ENCODE measurements at regions not wholly inside any gene's neighbourhood (a gene's known extent, or its start where the extent isn't known, plus 50 kb on each side); places are given as distances from the start of the nearest gene placed in this dataset.
A peak's percentile ranks its signal among the peaks of the same experiment; 100 is the strongest.
"Not testable (repeated sequence)": the region's sequence is repeated elsewhere in the genome, so short reads cannot be mapped to it uniquely, and the experiment has no call there.

DNA sequence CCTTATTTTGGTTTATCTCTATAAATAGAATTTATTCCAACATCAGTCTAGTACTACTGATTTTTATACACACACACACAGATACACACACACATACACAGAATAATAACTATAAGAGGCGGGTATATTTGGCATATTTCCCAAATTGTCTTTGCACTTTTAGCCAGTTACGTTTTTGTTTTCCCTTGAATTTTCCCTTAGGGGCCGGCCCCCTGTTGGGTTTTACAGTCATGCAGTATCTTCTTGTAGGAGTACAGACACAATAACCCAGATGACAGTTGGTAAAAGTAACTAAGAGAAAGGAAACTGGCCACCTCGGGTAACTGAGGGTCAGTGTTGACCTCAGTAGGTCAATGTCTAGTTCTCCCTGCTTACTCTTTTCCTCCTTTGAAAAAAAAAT is 50.9 kb downstream of the DISP1 start:
- DNase-seq: peak in 2 of 3 experiments; percentile 2 to 47

DNA sequence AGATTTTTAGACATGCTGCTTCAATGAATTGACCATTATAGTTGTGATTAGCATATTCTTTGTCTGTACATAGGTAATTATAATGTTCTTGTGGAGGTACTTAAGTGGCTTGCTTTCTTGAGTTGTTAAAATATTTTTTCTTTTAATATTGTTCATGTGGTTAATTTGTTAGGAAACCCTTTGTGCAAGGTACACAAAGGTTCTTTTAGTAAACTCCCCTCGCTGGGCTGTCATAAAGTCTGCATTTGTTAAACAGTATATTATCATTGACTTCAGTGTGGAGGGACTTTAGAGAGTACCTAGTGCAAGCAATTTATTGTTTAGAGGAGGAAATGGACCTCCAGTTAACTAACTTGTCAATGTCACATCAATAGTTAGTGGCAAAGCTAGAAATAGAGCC is 52.5 kb downstream of the DISP1 start:
- peak in 2 of 3 experiments; percentile 8 to 75 for DNase-seq

DNA sequence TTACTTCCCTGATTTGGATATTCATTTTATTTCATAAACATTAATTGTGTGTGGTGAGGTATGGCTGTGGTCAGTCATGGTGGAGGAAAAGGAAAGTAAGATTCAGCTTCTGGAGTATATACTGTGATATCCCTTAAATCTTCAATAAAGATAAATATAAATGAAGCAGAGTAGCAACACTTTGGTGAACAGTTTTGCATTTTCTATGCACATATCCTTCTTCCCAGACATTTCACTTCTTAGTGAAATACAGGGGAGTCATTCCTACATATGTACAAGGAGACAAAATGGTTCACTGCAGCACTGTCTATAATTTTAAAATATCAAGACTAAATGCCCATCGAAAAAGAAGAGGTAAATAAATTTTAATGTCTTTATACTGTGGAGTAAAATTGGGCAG is 61.3 kb downstream of the DISP1 start:
- no peak for DNase-seq

DNA sequence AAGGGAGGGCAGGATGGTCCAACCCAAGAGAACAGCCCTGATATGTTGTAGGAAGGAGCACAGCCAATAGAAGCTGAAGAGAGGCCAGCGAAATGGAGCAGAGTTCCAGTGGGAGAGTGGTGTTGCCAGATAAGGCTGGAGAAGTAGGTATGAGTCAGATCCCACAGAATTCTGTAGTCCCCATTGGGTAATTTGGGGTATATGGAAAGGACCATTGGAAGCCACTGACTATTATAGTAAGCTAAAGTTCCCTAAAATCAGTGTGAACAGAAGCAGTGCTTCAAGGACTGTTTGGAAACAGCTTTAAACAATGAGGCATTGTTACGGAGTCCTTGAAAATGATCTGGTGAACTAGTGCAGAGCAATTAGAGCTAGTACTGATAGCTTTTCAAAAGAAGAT is 63.0 kb downstream of the DISP1 start:
- DNase-seq: no peak

DNA sequence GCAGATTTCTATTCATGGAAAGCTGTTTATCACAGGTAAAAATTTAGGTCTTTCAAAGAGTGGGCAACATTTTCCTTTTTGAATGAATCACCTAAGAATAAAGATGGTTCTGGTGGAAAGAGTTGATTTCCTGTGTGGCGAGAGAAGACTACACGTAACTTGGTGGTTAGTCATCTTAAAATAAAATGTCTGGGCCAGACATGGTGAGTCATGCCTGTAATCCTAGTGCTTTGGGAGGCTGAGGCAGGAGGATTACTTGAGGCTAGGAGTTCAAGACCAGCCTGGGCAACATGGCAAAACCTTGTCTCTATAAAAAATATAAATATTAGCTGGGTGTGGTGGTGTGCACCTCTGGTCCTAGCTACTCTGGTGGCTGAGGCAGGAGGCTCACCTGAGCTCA is 65.7 kb downstream of the DISP1 start:
- DNase-seq: no peak

DNA sequence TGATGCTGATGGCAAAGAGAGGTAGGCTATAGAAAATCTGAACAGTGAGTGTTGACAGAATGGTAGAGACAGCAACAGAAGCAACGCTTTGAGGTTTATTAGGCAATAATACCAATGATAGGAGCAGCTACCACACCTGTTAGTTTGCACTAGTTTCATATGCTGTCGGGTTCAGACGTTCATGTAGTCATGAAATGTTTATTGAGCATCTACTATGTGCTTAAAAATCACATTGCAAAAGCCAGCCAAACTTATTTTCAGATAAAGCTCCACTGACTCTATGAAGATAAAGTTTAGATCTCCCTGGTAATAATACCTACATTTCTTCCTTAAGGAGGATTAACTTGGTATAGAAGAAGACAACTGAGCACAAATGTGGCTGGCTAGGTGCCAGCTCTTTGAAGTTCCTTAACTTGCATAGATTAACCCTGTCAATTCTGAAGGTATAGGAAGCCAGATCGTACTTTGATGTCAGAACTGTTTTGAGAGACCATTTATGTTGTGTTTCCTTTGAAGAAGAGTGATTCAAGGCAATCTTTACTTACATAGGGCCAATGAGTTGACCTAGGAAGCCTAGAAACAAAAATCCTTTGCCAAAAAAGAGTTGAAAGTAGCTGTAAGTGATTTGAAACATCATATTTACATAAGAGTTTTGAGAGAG is 71.5 kb downstream of the DISP1 start:
- DNase-seq: no peak

DNA sequence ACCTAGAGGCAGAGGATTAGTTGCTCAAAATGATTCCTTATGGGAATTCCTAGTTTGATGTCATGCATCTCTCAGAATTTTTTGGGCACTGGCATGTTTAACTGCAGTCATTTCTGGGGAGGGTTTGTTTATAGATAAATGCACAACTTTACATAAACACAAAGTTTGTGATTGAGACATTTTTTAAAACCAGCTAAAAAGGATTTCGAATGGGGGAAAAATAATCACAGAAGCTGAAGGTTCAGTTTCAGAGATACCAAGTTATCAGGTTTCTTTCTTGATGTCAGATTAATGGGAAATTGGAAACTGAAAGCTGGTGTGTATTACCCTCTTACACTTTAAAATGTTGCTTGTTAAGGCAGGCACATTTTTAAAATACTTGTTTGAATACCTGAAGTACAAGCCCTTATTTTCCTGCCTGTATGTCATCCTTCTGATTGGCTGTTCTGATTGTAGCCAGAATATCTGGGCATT is 72.1 kb downstream of the DISP1 start:
- DNase-seq: no peak

DNA sequence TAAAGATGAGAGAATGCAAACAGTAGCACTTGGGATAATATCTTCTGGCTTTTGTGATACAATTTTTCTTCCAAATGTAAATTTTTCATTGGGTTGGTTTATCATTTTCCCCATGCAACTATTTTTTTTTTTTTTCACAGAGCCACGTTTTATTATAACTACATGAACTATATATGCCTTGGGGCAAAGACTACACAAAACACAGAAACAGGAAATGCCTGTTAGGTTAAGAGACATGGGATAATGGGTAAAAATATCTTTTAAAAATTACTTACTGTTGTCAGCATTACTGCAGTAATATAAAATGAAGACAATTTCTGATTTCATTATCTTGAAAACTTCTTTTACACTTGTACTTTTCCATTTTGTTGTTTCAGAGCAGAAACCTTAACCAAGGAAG is 74.6 kb downstream of the DISP1 start:
- peak in 1 of 3 experiments; percentile 44 for DNase-seq

DNA sequence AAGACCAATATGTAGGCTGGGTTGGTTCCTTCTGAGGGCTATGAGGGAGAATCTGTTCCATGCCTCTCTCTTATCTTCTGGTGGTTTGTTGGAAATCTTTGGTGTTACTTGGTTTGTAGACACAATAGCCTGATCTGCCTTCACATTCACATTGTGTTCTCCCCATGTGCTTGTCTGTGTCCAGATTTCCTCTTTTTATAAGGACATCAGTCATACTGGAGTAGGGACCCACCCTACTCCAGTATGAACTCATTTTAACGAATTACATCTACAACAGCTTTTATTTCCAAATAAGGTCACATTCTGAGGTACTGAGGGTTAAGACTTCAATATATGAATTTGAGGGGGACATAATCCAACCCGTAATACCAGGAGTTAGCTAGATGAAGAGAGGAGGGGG is 75.9 kb downstream of the DISP1 start:
- no peak for DNase-seq

DNA sequence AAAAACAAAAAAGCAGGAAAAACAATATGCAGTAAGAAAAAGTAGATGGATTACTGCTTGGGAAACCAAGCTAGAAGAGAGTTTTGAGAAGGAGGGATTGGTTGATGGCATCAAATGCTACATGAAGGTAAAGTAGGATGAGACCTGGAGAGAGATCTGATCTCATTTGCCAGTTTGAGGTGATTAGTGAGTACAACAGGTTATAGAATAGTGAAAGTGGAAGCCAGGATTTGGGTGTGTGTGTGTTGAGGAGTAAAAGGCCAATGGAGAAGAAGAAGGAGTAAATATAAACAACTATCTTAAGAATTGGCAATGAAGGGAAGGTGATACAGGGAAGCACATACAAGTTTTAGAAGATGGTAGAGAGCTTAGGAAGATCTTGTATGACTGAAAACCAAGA is 76.7 kb downstream of the DISP1 start:
- no peak for DNase-seq

DNA sequence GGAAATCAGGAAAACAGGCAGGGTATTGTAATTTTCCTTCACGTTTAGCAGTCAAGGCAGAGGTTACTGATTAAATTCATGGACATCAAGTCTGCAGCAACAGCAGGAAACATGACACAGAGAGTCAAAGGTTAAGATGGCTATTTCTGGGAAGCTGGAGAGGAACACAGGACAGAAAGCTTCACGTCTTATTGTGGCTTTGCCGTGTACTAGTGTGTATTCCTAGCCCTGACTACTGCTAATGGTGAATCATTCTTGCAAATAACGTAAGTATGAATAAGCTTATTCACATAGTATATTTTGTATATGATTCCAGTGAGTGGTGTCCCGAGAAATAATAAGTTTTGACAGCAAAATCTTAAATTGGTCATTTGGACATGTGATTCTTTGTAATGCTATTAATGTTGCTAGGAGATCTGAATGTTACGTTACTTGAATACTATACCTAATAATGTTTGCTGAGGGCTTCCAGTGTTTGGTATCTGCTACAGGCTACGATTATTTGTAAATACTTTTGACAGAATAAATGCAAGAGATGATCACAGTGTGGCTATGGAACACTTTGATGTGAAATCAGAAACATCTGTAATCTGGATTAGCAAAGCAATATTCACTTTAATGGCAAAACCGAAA is 77.4 kb downstream of the DISP1 start:
- DNase-seq: no peak

DNA sequence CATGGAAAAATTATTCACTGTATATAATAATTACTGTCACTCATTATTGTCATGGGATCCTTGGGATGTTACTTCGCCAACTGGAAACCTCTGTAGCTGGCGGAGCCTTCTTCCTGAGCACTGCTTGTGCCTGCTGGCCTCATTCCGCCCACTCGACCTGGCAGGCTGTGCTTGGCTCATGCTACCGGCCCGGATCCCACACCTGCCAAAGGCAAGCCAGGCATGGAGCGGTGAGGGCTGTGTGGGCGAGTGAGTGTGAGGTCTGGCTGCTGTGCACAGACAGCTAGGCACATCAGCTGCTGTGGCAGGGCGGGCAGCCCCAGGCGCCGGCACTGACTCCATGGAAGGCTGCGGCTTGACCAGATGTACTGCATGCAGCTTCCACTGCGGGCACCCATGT is 78.4 kb downstream of the DISP1 start:
- DNase-seq: no peak

DNA sequence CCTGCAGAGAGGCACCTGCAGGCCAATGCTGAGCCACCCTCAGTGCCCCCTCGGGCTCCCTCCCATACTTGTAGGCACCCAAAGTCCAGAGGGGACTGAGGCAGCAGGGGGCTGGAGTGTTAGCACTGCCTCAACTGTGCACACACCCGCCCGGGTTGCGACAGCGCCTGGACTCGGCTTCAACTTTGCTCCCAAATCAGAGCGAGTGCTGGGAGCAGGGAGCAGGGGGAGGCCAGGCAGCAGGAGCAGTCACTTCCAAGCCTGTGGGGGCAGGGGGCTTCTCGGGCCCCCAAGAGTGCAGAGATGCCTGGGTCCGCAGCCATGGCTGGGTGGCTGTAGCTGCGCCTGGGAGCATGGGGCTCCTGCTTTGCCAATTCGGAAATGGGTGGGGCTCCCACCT is 79.5 kb downstream of the DISP1 start:
- DNase-seq: no peak

DNA sequence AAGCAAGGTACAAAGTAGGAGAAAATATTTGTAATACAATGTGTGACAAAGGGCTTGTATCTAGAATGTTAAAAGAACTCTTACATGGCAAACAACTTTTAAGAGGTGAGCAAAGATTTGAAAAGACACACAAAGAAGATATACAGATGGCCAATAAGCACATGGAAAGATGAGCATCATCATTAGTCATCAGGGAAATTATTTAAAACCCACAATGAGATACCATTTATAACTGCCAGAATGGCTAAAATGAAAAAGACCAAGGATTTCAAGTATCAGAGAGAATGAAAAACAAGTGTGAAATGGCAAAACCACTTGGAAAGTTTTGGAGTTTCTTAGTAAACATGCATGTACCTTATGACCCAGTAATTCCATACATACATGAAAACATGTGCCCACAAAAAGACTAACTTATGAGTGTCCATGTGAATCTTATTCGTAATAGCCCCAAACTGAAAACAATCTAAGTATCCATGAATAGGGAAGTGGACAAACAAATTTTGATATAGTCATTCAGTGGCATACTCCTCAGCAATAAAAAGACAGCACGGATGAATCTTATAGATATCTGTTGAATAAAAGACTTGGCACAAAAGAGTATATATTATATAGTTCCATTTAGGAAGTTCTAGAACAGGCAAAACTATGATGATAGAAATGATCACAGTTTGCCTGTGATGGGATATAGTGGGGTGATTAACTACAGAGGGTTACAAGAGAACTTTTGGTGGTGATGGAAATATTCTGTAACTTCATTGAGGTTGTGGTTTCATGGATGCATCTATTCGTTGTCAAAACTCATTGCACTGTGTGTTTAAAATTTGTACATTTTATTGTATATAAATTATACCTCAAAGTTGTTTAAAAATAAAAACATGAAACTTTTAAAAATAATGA is 82.0 kb downstream of the DISP1 start:
- no peak for DNase-seq

DNA sequence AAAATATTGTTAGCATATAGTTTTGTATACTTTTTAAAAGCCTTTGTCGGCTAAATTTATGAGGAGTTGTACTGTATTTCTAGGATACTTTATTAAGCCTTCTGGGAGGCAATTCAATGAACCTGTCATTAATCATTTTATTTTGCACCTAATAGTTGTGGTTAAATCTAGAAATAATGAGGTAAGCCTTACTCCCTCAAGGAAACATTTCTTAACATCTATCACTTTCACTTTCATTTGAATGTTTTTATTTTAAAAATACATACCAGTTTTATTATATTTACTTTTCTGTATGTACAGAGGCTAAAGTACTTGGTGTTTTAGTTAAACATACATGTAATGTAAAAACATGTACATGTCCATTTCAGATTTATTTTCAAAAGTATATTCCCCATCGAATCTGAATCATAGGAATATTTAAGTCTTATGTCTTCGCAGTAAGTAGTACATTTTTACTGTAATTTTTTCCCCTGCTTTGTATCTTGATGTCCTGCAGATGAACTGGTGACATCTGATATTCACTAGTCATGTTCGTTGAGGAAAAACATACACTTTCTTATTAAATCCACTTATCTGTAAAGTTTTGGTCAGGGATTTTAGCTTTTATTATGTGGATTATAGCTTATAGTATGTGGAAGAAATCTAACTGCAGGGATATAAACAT is 82.8 kb downstream of the DISP1 start:
- DNase-seq: no peak

DNA sequence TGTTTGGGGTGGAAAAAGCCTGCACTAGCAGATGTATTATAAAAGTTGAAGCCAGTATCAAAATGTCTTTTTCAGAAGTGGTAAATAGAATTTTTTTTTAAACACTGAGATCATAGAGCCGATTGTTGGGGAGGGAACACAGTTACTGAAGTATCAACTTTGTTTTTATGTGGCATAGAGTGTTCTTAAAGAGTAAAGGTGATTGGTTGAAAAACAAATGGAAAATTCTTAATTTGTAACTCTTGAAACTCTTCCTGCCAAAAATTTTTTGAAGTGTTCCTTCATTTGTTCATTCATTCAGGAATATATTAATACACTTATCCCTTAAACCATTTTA is 83.3 kb downstream of the DISP1 start:
- no peak for DNase-seq

DNA sequence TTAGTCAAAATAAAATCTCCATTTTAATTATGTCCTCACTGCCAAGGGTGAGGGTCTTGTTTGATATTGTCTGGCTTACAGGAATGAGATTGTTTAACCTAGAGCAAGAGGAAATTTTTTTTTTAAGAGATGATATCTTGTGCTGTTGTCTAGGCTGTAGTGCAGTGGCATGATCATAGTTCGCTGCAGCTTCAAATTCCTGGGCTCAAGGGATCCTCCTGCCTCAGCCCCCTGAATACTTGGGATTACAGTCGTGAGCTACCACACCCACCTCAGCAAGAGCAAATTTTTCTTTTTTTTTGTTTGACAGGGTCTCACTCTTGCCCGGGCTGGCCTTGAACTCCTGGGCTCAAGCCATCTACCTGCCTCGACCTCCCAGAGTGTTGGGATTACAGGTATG is 84.6 kb downstream of the DISP1 start:
- no peak for DNase-seq

DNA sequence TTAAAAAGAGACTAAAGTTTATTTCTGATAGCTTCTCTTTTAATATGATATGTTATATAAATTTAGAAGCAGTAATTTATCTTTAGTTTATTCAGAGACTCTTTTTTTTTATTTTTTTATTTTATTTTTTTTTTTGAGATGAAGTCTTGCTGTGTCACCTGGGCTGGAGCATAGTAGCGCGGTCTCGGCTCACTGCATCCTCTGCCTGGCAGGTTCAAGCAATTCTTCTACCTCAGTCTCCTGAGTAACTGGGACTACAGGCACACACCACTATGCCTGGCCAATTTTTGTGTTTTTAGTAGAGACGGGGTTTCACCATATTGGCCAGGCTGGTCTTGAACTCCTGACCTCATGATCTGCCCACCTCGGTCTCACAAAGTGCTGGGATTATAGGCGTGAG is 89.6 kb downstream of the DISP1 start:
- DNase-seq: peak in 1 of 3 experiments; percentile 60

DNA sequence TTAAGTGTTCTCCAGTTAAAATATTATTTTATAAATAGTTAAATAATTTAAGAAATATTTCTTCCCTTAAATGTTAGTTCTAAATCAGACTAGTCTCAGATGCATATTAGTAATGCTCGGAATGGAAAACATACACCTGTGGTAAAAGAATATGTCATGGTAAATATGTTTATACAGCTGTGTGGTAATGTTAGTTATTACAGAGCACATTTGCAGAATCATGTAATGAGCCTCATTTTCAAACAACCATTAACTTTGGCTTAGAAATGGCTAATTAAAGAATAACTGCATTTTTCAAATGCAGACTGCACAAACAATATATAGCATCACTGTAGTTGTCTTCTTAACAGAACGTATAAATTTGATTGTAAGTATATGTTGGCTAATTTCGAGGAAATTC is 90.3 kb downstream of the DISP1 start:
- DNase-seq: peak in 2 of 3 experiments; percentile 8 to 81

DNA sequence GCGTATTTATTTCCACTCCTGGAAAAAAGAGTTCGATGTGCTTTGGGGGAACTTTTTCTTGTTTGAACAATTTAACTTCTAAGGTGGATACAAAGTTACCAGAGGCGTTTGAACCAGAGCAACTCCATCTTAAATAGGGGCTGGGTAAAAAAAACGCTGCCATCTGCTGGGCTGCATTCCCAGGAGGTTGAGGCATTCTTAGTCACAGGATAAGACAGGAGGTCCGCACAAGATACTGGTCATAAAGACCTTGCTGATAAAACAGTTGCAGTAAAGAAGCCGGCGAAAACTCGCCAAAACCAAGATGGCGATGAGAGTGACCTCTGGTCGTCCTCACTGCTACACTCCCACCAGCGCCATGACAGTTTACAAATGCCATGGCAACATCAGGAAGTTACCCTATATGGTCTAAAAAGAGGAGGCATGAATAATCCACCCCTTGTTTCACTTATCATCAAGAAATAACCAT is 91.5 kb downstream of the DISP1 start:
- DNase-seq: not testable (repeated sequence)

DNA sequence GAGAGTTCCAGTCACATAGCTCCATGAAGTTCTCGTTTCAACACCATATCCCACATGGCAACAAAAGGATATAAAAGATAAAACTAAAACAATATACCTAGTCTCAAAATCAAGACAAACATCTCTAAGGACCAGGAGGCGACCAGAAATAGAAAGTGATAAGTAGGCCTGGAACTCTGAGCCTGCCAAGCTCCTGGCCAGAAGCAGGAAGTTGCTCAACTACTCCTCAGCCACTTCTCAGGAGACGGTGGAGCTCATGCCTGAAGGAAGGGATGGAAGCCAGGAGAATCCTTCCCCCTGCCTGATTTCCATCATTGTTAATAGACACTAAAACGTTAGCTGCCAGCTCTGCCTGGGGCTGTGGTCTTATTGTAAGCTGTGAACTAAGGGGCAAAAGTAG is 94.7 kb downstream of the DISP1 start:
- no peak for DNase-seq

DNA sequence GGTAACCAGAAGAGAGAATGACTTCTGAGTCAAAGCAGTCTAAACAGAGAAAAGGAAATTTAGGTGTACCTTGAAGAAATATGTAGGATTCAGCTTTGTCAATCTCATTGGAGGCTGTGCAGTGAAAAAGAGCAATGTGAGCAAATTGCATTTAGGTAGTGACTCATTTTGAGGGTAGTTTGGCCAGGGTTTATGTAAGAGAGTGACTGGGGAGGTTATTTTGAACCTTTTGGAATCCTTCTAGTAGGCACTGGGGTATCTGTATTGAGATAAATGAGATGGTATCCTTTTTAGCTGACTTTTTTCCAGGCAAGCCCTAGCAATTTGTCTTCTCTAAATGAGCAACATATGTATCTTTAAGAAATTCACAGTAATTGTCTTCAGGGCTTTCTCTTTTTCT is 95.9 kb downstream of the DISP1 start:
- no peak for DNase-seq

DNA sequence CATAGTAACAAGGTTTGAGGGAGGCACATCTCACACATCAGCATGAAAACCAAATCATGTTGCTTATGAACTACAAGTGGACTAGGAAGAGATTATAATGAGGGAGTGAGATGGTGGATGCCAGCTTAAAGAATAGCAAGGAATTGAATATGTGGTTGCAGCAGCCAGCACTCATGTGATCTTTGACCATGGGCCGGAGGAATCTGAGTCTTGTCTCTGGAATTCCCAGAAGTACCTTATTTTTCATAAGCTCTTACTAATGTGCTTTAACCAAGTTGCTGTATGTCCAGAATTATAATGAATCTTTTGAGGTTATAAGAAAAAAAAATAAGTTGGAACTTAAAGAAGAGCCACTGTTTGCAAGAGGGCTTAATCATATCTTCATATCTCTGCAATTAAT is 97.0 kb downstream of the DISP1 start:
- DNase-seq: no peak
